ENCODE measurements at regions not wholly inside any gene's neighbourhood (a gene's known extent, or its start where the extent isn't known, plus 50 kb on each side); places are given as distances from the start of the nearest gene placed in this dataset.
"Not testable (repeated sequence)": the region's sequence is repeated elsewhere in the genome, so short reads cannot be mapped to it uniquely, and the experiment has no call there.

GRCh38 chr5:68041293-68041692 lies 174.3 kb upstream of the PIK3R1 start:
- peak; percentile 75 for DNase-seq
- Mint-ChIP-seq H3K27me3 (no peaks in the 10 kb centered on the region), H3K27ac (peak overlapping the region; percentile 91), H3K4me1 (peaks cover 10 to 29% of the 10 kb centered on the region in 2 donors), H3K4me3 (peak overlapping the region; percentile 66 to 73), H3K36me3 (peaks cover 0 to 1% of the 10 kb centered on the region in 2 donors), H3K9me3 (peaks cover 0 to under 1% of the 10 kb centered on the region in 2 donors)
- ATAC-seq (replicated peaks) = peak; percentile 93 to 94

- no peaks in the 10 kb centered on the region for H3K9me3 Mint-ChIP-seq
- no peaks in the 10 kb centered on the region for H3K27me3 Mint-ChIP-seq
- ATAC-seq (replicated peaks) = no peak
- peaks cover 7 to 22% of the 10 kb centered on the region in 2 donors for H3K4me1 Mint-ChIP-seq
- no peak overlapping the region for H3K27ac Mint-ChIP-seq
- no peak overlapping the region for H3K4me3 Mint-ChIP-seq
- DNase-seq = no peak
- no peaks in the 10 kb centered on the region for H3K36me3 Mint-ChIP-seq
Observed at GRCh38 chr5:68037546-68037945, 178.0 kb upstream of the PIK3R1 start.

DNA sequence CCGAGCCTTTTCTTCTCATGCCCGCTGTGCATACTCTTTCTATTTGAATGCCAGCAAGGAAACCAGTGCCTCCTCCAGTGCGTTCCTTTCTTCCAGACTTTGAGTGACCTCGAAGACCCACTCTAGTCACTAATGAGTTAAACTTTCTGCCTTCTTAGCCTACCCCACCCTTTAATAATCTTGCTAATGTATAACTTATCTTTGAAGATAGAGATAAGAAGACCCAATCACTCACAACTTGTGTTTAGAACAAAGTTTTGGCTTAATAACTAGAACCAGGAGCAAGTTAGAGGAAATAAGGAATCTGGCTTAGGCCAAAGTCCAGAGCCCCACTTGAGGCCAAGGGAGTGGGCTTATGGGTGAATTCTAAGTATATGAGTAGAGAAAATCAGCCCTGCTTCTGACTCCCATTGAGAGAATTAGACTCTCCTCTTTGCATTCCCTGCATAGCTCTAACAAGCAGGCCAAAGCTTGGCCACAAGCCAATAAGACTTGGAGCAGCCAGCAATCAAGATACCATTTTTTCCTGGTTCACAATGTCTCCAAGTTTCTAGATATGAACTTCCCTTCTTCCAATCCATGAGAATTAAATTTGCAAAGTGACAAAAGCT lies 181.5 kb upstream of the PIK3R1 start:
- Mint-ChIP-seq H3K27ac (no peak overlapping the region), H3K27me3 (peaks cover 0 to 5% of the 10 kb centered on the region in 2 donors), H3K36me3 (no peaks in the 10 kb centered on the region), H3K4me1 (no peaks in the 10 kb centered on the region), H3K4me3 (no peak overlapping the region), H3K9me3 (peaks cover 0 to 2% of the 10 kb centered on the region in 2 donors)
- DNase-seq (no peak), ATAC-seq (replicated peaks) (no peak)

DNA sequence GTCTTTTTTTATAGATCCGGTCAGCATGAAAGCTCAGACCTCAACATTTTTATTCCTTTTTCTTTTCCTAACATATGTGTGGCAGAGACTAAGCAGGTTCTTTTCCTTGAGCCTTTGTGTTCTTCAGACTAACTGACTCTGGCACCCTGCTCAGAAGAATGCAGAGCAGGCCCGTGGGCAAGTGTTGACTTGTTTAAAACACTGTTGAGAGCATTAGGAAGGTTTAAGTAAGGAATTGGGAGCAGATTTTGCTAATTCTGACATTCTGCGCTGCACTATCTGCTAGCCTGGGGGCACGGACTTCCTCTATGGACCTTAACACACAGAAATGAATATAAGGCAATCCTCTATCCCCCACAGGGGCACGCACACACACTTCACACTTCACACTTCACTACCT lies 182.5 kb upstream of the PIK3R1 start:
- H3K27ac Mint-ChIP-seq = no peak overlapping the region
- peaks cover 0 to 5% of the 10 kb centered on the region in 2 donors for H3K27me3 Mint-ChIP-seq
- H3K4me3 Mint-ChIP-seq = no peak overlapping the region
- H3K36me3 Mint-ChIP-seq = no peaks in the 10 kb centered on the region
- DNase-seq (no peak), ATAC-seq (replicated peaks) (no peak)
- H3K9me3 Mint-ChIP-seq = peaks cover 0 to 2% of the 10 kb centered on the region in 2 donors
- H3K4me1 Mint-ChIP-seq = no peaks in the 10 kb centered on the region

- ATAC-seq (replicated peaks) = no peak
- Mint-ChIP-seq H3K4me1 (no peaks in the 10 kb centered on the region), H3K36me3 (no peaks in the 10 kb centered on the region), H3K9me3 (peaks cover 0 to 2% of the 10 kb centered on the region in 2 donors), H3K27ac (no peak overlapping the region), H3K27me3 (peaks cover 0 to 5% of the 10 kb centered on the region in 2 donors), H3K4me3 (no peak overlapping the region)
- DNase-seq = no peak
Observed at GRCh38 chr5:68032216-68032762, 183.3 kb upstream of the PIK3R1 start.

- peaks cover 3 to 12% of the 10 kb centered on the region in 2 donors for H3K4me1 Mint-ChIP-seq
- DNase-seq (no peak), ATAC-seq (replicated peaks) (no peak)
- H3K9me3 Mint-ChIP-seq = peaks cover 0 to 4% of the 10 kb centered on the region in 2 donors
- H3K36me3 Mint-ChIP-seq = no peaks in the 10 kb centered on the region
- H3K27me3 Mint-ChIP-seq = peaks cover 0 to 5% of the 10 kb centered on the region in 2 donors
- no peak overlapping the region for H3K27ac Mint-ChIP-seq
- H3K4me3 Mint-ChIP-seq = no peak overlapping the region
Observed at GRCh38 chr5:68028131-68028727, 187.3 kb upstream of the PIK3R1 start.

DNA sequence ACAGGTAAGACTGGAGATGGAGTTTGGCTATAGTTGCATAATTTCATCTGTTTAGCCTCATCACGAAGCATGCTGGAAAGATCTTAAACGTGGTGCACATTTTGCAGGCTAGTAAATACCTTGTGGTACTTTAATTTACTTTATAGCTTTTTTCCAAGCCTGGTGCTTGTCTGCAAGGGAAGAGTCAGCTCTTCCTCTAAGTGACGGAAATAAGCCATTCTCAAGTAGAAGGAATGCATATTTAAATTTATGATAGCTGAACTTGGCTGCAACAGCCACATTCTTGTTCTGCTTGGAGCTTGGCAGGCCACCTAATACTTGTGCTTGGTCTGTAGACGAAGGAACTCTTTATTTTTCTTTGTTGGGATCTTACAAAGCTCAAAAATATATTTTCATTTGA lies 188.0 kb upstream of the PIK3R1 start:
- no peak for DNase-seq
- no peak overlapping the region for H3K4me3 Mint-ChIP-seq
- no peaks in the 10 kb centered on the region for H3K36me3 Mint-ChIP-seq
- no peak overlapping the region for H3K27ac Mint-ChIP-seq
- ATAC-seq (replicated peaks) = no peak
- H3K27me3 Mint-ChIP-seq = peaks cover 0 to 5% of the 10 kb centered on the region in 2 donors
- H3K9me3 Mint-ChIP-seq = peaks cover 0 to 4% of the 10 kb centered on the region in 2 donors
- H3K4me1 Mint-ChIP-seq = peaks cover 3 to 12% of the 10 kb centered on the region in 2 donors

DNA sequence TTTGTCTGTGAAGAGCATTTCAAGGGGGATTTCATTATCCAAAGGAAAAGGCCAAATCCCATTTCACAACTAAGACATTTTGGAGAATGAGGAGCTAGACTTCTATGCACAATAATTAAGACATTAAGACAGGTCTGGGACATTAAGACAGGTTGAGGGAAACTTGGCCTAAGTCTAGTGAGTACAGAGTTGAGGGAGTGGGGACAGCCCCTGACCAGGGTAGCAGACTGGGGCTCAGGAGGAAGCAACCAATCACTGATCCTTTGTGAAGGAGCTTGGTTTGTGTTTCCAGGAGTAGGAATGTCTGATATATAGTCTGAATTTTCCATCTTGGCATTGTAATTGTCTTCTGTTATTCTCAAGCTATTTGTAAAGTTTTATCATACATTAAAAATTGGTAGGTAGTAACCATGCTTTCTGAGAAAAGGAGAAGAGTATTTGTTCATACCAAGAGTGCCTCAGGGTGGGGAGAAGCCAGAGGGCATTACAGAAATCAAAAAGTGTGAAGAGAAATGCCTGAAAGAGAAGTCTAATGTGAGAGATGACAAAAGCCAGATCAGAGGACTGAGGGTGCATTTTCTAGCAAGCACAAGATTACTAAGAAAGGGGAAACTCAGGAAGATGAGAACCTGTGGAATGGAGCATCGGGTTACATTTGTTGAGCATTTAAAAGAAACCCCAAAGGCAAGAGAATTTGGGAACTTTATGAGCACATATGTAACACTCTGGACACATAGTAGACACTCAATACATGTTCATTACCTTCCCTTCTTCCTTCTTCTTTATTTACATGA lies 189.3 kb upstream of the PIK3R1 start:
- Mint-ChIP-seq H3K27ac (no peak overlapping the region), H3K9me3 (peaks cover 0 to 4% of the 10 kb centered on the region in 2 donors), H3K4me1 (peaks cover 3 to 12% of the 10 kb centered on the region in 2 donors), H3K4me3 (no peak overlapping the region), H3K27me3 (peaks cover 0 to 4% of the 10 kb centered on the region in 2 donors), H3K36me3 (no peaks in the 10 kb centered on the region)
- ATAC-seq (replicated peaks) (peak; percentile 59 to 79), DNase-seq (no peak)

DNA sequence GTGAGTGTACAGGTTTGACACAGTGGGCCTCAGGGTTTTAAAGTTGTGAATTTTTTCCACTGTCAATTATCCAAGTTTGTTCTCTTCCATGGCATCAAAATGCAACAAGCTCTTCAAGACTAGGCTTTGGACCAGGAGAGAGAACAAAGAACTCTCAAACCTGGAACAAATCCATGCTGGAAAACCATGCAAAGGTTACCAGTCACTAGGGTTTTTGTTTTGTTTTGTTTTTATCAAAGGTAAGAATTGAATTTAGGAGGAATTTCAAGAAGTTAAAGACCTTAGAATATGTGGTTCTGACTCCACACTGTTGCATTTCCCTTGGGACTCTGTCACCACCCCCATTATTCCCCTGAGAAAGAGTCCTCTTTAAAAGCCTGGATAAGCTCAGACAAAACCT lies 191.1 kb upstream of the PIK3R1 start:
- no peak overlapping the region for H3K27ac Mint-ChIP-seq
- no peak for ATAC-seq (replicated peaks)

DNA sequence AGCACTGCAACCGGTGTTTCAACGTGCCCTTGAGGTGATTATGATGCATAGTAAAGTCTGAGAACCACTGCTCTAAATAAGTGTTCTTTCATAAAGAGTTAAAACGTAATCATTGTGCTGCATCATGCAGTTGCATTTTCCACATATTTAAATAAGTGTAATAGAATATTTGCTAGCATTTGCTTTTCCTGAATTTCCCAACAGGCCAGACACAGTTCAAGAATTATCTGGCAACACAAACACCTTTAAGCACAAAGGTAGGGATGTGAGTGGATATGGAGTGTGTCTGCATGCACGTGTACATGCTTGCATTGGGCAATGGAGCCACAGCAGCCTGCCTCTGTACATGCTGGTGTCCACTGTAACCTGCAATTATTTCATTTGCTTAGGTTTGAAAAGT lies 193.6 kb upstream of the PIK3R1 start:
- no peak overlapping the region for H3K27ac Mint-ChIP-seq
- no peak for DNase-seq
- no peak for ATAC-seq (replicated peaks)
- no peak overlapping the region for H3K4me3 Mint-ChIP-seq
- no peaks in the 10 kb centered on the region for H3K27me3 Mint-ChIP-seq
- peaks cover 3 to 12% of the 10 kb centered on the region in 2 donors for H3K4me1 Mint-ChIP-seq
- H3K36me3 Mint-ChIP-seq = no peaks in the 10 kb centered on the region
- peaks cover 0 to 2% of the 10 kb centered on the region in 2 donors for H3K9me3 Mint-ChIP-seq

More for the DNA sequence above, 191.1 kb upstream of the PIK3R1 start:
- H3K4me1 Mint-ChIP-seq = peaks cover 3 to 12% of the 10 kb centered on the region in 2 donors
- no peaks in the 10 kb centered on the region for H3K27me3 Mint-ChIP-seq
- H3K4me3 Mint-ChIP-seq = no peak overlapping the region
- no peak for DNase-seq
- no peaks in the 10 kb centered on the region for H3K36me3 Mint-ChIP-seq
- peaks cover 0 to 2% of the 10 kb centered on the region in 2 donors for H3K9me3 Mint-ChIP-seq

DNA sequence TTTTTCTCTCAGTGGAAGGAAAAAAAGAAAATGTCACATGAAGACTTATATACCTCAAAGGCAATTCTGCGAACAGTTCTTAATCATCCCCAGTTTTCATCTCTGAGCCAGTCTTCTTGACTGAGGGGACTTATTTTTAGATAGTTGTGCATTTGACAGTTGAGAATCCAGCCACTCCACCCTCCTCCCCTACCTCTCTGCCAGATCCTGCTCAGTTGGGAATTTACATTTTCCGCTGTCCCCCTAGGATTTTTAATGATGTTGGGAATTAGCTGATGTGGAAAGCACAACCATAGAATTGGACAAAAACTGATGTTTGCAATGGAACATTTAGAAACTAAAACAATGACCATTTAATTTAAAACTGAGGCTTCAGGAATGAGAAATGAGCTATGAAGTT lies 194.3 kb upstream of the PIK3R1 start:
- Mint-ChIP-seq H3K4me3 (no peak overlapping the region), H3K27ac (no peak overlapping the region), H3K9me3 (peaks cover 0 to 2% of the 10 kb centered on the region in 2 donors), H3K4me1 (peaks cover 3 to 9% of the 10 kb centered on the region in 2 donors), H3K27me3 (no peaks in the 10 kb centered on the region), H3K36me3 (no peaks in the 10 kb centered on the region)
- no peak for ATAC-seq (replicated peaks)
- no peak for DNase-seq

- not testable (repeated sequence) for H3K4me1 Mint-ChIP-seq; H3K27me3 Mint-ChIP-seq; DNase-seq; ATAC-seq (replicated peaks); H3K27ac Mint-ChIP-seq; H3K4me3 Mint-ChIP-seq; H3K36me3 Mint-ChIP-seq; H3K9me3 Mint-ChIP-seq
Observed at GRCh38 chr5:68020461-68020969, 195.0 kb upstream of the PIK3R1 start.

GRCh38 chr5:68015381-68016302 lies 199.9 kb upstream of the PIK3R1 start:
- Mint-ChIP-seq H3K9me3 (no peaks in the 10 kb centered on the region), H3K27ac (no peak overlapping the region), H3K36me3 (no peaks in the 10 kb centered on the region), H3K4me1 (peaks cover 3 to 6% of the 10 kb centered on the region in 2 donors), H3K4me3 (no peak overlapping the region), H3K27me3 (peaks cover 0 to 7% of the 10 kb centered on the region in 2 donors)
- DNase-seq (no peak), ATAC-seq (replicated peaks) (no peak)

All from stimulated activated naive B cell treated with anti-CD40 and anti-IgM and Interleukin-4, amounts not matched to agents 10 μg/mL and 1 μg/mL and 100 μg/mL, for 72 hours (primary cell).